ENCODE measurements at regions not wholly inside any gene's neighbourhood (a gene's known extent, or its start where the extent isn't known, plus 50 kb on each side); places are given as distances from the start of the nearest gene placed in this dataset.

GRCh38 chr12:87320724-87321123, 708.5 kb downstream of the C12orf50 start:
- no peak for DNase-seq

GRCh38 chr12:87317302-87317701, 711.9 kb downstream of the C12orf50 start:
- no peak for DNase-seq

- peak; percentile 2 for DNase-seq
These were observed 718.0 kb downstream of the C12orf50 start for GRCh38 chr12:87311206-87311605.

- no peak for DNase-seq
These were observed 719.1 kb downstream of the C12orf50 start for GRCh38 chr12:87310126-87310525.

- DNase-seq: no peak
These were observed 723.7 kb downstream of the C12orf50 start for GRCh38 chr12:87305481-87305880.

- no peak for DNase-seq
These were observed 724.8 kb downstream of the C12orf50 start for GRCh38 chr12:87304406-87304805.

GRCh38 chr12:87303396-87304012, 725.7 kb downstream of the C12orf50 start:
- no peak for DNase-seq

- no peak for DNase-seq
These were observed 727.0 kb downstream of the C12orf50 start for GRCh38 chr12:87302126-87302745.

- no peak for DNase-seq
These were observed 738.7 kb downstream of the C12orf50 start for GRCh38 chr12:87290505-87290904.

GRCh38 chr12:87283886-87284285, 745.3 kb downstream of the C12orf50 start:
- DNase-seq: no peak

GRCh38 chr12:87283111-87283510, 746.1 kb downstream of the C12orf50 start:
- no peak for DNase-seq

- no peak for DNase-seq
These were observed 748.3 kb downstream of the C12orf50 start for GRCh38 chr12:87280893-87281292.

- DNase-seq: no peak
These were observed 748.8 kb downstream of the C12orf50 start for GRCh38 chr12:87280356-87280755.

- DNase-seq: peak; percentile 1
These were observed 754.5 kb downstream of the C12orf50 start for GRCh38 chr12:87274594-87275245.

- DNase-seq: no peak
These were observed 756.4 kb downstream of the C12orf50 start for GRCh38 chr12:87272851-87273250.

GRCh38 chr12:87270919-87271318, 758.3 kb downstream of the C12orf50 start:
- DNase-seq: no peak

- no peak for DNase-seq
These were observed 762.9 kb downstream of the C12orf50 start for GRCh38 chr12:87266305-87266704.

- no peak for DNase-seq
These were observed 769.8 kb downstream of the C12orf50 start for GRCh38 chr12:87259391-87259790.

- no peak for DNase-seq
These were observed 774.7 kb downstream of the C12orf50 start for GRCh38 chr12:87254381-87255030.

GRCh38 chr12:87253157-87253556, 776.0 kb downstream of the C12orf50 start:
- DNase-seq: no peak

GRCh38 chr12:87246726-87247125, 782.5 kb downstream of the C12orf50 start:
- no peak for DNase-seq

GRCh38 chr12:87238466-87238865, 790.7 kb downstream of the C12orf50 start:
- no peak for DNase-seq

GRCh38 chr12:87234898-87235297, 794.3 kb downstream of the C12orf50 start:
- no peak for DNase-seq

- no peak for DNase-seq
These were observed 795.5 kb downstream of the C12orf50 start for GRCh38 chr12:87233671-87234070.

Measured in suppressor macrophage treated with lipopolysaccharide for 4 hours (primary cell).